Epithelial cell of proximal tubule (primary cell): ENCODE measurements at regions not wholly inside any gene's neighbourhood (a gene's known extent, or its start where the extent isn't known, plus 50 kb on each side); places are given as distances from the start of the nearest gene placed in this dataset.

Experiments used
- DNase-seq: peaks from one replicate; pipeline ENCODE4 v3.0.0-alpha.2; 2011; ENCODE audit warnings: low read depth
- H3K4me3 ChIP-seq: 2 replicates; pipeline ENCODE4 v1.5.1; 2011; ENCODE audit warnings: low read depth, mild to moderate bottlenecking, low read length
- CTCF ChIP-seq: conservative IDR thresholded peaks from 2 replicates; pipeline ENCODE4 v1.5.1; 2012; ENCODE audit warnings: low read depth, mild to moderate bottlenecking, low read length

GRCh38 chr5:152987131-152987530 is 503.3 kb upstream of the GRIA1 start:
- no peak overlapping the region for H3K4me3 ChIP-seq
- TF ChIP-seq CTCF, result no peak
- no peak for DNase-seq

- H3K4me3 ChIP-seq, result no peak overlapping the region
- no peak for DNase-seq
- no peak for TF ChIP-seq CTCF
Measured at GRCh38 chr5:152990217-152990616, 500.3 kb upstream of the GRIA1 start.

- H3K4me3 ChIP-seq, result no peak overlapping the region
- no peak for DNase-seq
- TF ChIP-seq CTCF, result no peak
Measured at GRCh38 chr5:152990649-152991048, 499.8 kb upstream of the GRIA1 start.

- no peak for DNase-seq
- no peak overlapping the region for H3K4me3 ChIP-seq
- no peak for TF ChIP-seq CTCF
Measured at GRCh38 chr5:152994033-152994680, 496.3 kb upstream of the GRIA1 start.

- H3K4me3 ChIP-seq, result no peak overlapping the region
- no peak for TF ChIP-seq CTCF
- no peak for DNase-seq
Measured at GRCh38 chr5:152995214-152995725, 495.2 kb upstream of the GRIA1 start.

GRCh38 chr5:153005711-153006110 is 484.8 kb upstream of the GRIA1 start:
- no peak for DNase-seq
- TF ChIP-seq CTCF, result no peak
- H3K4me3 ChIP-seq, result no peak overlapping the region

GRCh38 chr5:153006681-153007080 is 483.8 kb upstream of the GRIA1 start:
- H3K4me3 ChIP-seq, result no peak overlapping the region
- no peak for DNase-seq
- no peak for TF ChIP-seq CTCF
